Omental fat pad (tissue), 3 donors: ENCODE measurements at regions not wholly inside any gene's neighbourhood (a gene's known extent, or its start where the extent isn't known, plus 50 kb on each side); places are given as distances from the start of the nearest gene placed in this dataset.

Source experiments
- ATAC-seq: fragments of 150-250 bp; one replicate; pipeline ENCODE4 v1.9.1; 2016; ENCODE audit warnings: mild to moderate bottlenecking, moderate library complexity; ENCODE audit not compliant: low FRiP score
- DNase-seq: peaks from one replicate; pipeline ENCODE4 v3.0.0-alpha.2; 2019; ENCODE audit warnings: low spot score
- TF ChIP-seq, protein P1 (sequence below), 3 donors: fragments of 450-650 bp; IDR thresholded peaks; one replicate each; pipeline ENCODE4 v1.5.1; 2016 to 2017; ENCODE audit warnings: antibody characterized with exemption in 3 of 3, mild to moderate bottlenecking in 3 of 3, moderate library complexity in 2 of 3

DNA sequence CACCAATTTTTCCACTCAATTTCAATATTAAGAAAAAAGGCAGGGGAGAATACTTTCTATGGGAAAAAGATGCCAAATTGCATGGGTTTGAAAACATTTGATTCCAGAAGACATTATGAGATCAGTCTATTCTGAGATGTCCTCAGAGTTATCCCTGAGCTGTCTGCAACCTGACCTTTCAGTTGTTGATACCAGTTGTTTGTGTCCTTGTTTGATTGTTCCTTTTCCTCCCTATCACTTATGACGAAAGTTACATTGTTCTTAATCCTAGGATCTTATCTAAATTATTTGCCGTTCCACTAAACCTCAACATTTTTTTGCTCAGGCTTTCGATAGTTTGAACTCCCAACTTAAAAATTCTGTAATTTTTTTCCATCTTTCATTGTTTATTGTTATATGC is 336.3 kb upstream of the NOVA1 start:
- DNase-seq (no peak), ATAC-seq (no peak)
- TF ChIP-seq, protein P1, sequence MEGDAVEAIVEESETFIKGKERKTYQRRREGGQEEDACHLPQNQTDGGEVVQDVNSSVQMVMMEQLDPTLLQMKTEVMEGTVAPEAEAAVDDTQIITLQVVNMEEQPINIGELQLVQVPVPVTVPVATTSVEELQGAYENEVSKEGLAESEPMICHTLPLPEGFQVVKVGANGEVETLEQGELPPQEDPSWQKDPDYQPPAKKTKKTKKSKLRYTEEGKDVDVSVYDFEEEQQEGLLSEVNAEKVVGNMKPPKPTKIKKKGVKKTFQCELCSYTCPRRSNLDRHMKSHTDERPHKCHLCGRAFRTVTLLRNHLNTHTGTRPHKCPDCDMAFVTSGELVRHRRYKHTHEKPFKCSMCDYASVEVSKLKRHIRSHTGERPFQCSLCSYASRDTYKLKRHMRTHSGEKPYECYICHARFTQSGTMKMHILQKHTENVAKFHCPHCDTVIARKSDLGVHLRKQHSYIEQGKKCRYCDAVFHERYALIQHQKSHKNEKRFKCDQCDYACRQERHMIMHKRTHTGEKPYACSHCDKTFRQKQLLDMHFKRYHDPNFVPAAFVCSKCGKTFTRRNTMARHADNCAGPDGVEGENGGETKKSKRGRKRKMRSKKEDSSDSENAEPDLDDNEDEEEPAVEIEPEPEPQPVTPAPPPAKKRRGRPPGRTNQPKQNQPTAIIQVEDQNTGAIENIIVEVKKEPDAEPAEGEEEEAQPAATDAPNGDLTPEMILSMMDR (IDR thresholded peaks at IDR 0.05), result no peak

DNA sequence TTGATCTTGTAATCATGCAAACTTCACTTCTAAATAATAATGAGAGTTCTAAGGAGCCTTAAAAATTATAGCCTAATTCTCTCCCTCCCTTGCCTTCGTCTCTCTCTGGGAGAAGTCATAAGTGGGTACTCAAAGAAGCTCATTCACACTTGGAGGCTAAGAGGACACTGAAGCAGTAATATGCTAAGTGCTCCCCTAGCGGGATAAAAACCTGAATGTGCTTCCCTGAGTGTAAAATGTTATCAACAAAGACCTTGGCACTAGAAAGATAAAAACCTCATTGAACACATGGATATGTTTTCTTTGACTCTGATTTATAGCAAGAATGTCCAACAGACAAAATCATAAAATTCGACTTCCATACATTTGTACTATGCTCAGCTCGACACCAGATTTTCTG is 337.9 kb upstream of the NOVA1 start:
- no peak for ATAC-seq
- no peak for DNase-seq
- TF ChIP-seq, protein P1 (IDR thresholded peaks at IDR 0.05), result no peak

- TF ChIP-seq, protein P1 (IDR thresholded peaks at IDR 0.05), result no peak
- no peak for DNase-seq
- ATAC-seq, result no peak
These were observed 340.2 kb upstream of the NOVA1 start for GRCh38 chr14:26938054-26938453.

DNA sequence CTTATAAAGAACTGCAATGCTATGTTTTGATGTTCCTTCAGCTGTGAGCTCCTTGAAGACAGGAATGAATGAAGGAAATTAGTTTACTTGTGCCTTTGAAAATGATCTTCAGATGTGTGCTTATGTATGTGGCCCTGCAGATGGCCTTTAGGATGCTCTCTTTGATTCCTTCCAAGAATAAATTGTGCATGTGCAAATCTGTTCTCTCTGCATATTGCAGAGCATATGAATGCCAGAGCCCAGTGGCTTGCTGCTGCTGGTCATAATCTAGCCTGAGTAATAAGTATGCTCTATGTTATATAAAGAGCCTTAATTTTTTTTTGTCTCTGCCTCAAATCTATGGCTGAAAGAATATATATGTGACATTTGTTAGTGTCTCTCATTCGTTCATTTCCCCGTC is 341.9 kb upstream of the NOVA1 start:
- TF ChIP-seq, protein P1 (IDR thresholded peaks at IDR 0.05), result no peak
- ATAC-seq, result no peak
- DNase-seq, result no peak

GRCh38 chr14:26941521-26941920 is 343.7 kb upstream of the NOVA1 start:
- no peak for DNase-seq
- no peak for ATAC-seq
- TF ChIP-seq, protein P1 (IDR thresholded peaks at IDR 0.05), result no peak

- no peak for DNase-seq
- TF ChIP-seq, protein P1 (IDR thresholded peaks at IDR 0.05), result no peak
- no peak for ATAC-seq
These were observed 349.4 kb upstream of the NOVA1 start for GRCh38 chr14:26947265-26947664.

DNA sequence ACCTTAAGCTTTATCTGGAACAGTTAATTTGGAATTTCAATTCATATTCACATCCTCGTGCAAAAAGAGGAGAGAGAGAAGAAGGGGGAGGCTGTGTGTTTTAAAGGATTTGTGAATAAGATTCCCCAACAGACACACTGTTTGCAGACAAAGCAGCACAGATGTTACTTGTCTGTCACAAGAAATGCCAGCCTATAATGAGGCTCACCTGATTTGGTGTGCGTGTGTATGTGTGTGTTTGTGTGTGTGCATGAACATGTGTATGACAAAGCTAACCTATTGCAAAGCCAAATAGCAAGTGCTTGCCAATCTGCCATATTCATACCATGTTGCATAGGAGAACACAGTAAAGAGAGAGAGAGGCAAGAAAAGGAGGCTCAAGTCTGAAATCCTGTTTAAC is 361.6 kb upstream of the NOVA1 start:
- DNase-seq (no peak), ATAC-seq (no peak)
- TF ChIP-seq, protein P1 (IDR thresholded peaks at IDR 0.05), result no peak
